ENCODE measurements at regions not wholly inside any gene's neighbourhood (a gene's known extent, or its start where the extent isn't known, plus 50 kb on each side); places are given as distances from the start of the nearest gene placed in this dataset.
A peak's percentile ranks its signal among the peaks of the same experiment; 100 is the strongest.
"Not testable (repeated sequence)": the region's sequence is repeated elsewhere in the genome, so short reads cannot be mapped to it uniquely, and the experiment has no call there.

GRCh38 chr5:96209829-96210228, 223.2 kb downstream of the PCSK1 start:
- no peaks in the 10 kb centered on the region for H3K27me3 ChIP-seq (ENCODE audit: control insufficient read depth, insufficient read depth, low read length)
- H3K4me1 ChIP-seq (ENCODE audit: control insufficient read depth, insufficient read depth, low read length) = peaks cover 7% of the 10 kb centered on the region
- no peaks in the 10 kb centered on the region for H3K9me3 ChIP-seq (ENCODE audit: control insufficient read depth, low read length)
- no peak overlapping the region for H3K4me3 ChIP-seq (ENCODE audit: low read length)
- no peak overlapping the region for H3K9ac ChIP-seq (ENCODE audit: low read length)
- no peaks in the 10 kb centered on the region for H3K36me3 ChIP-seq (ENCODE audit: control insufficient read depth, insufficient read depth, low read length)

- no peaks in the 10 kb centered on the region for H3K27me3 ChIP-seq (ENCODE audit: control insufficient read depth, insufficient read depth, low read length)
These were observed 225.6 kb downstream of the PCSK1 start for GRCh38 chr5:96207420-96207819.

GRCh38 chr5:96203761-96204160, 229.3 kb downstream of the PCSK1 start:
- Histone ChIP-seq H3K9me3 (ENCODE audit: control insufficient read depth, low read length) (no peaks in the 10 kb centered on the region), H3K4me3 (ENCODE audit: low read length) (no peak overlapping the region), H3K27me3 (ENCODE audit: control insufficient read depth, insufficient read depth, low read length) (no peaks in the 10 kb centered on the region), H3K36me3 (ENCODE audit: control insufficient read depth, insufficient read depth, low read length) (no peaks in the 10 kb centered on the region), H3K4me1 (ENCODE audit: control insufficient read depth, insufficient read depth, low read length) (peaks cover 14% of the 10 kb centered on the region), H3K9ac (ENCODE audit: low read length) (no peak overlapping the region)

More at GRCh38 chr5:96207420-96207819, 225.6 kb downstream of the PCSK1 start:
- no peaks in the 10 kb centered on the region for H3K4me1 ChIP-seq (ENCODE audit: control insufficient read depth, insufficient read depth, low read length)
- no peaks in the 10 kb centered on the region for H3K36me3 ChIP-seq (ENCODE audit: control insufficient read depth, insufficient read depth, low read length)
- no peaks in the 10 kb centered on the region for H3K9me3 ChIP-seq (ENCODE audit: control insufficient read depth, low read length)
- no peak overlapping the region for H3K9ac ChIP-seq (ENCODE audit: low read length)
- no peak overlapping the region for H3K4me3 ChIP-seq (ENCODE audit: low read length)

GRCh38 chr5:96201503-96201902, 231.5 kb downstream of the PCSK1 start:
- H3K9ac ChIP-seq (ENCODE audit: low read length) = no peak overlapping the region
- no peak overlapping the region for H3K4me3 ChIP-seq (ENCODE audit: low read length)
- H3K9me3 ChIP-seq (ENCODE audit: control insufficient read depth, low read length) = no peaks in the 10 kb centered on the region
- H3K36me3 ChIP-seq (ENCODE audit: control insufficient read depth, insufficient read depth, low read length) = no peaks in the 10 kb centered on the region
- peaks cover 23% of the 10 kb centered on the region for H3K4me1 ChIP-seq (ENCODE audit: control insufficient read depth, insufficient read depth, low read length)
- no peaks in the 10 kb centered on the region for H3K27me3 ChIP-seq (ENCODE audit: control insufficient read depth, insufficient read depth, low read length)

GRCh38 chr5:96200641-96201040, 232.4 kb downstream of the PCSK1 start:
- Histone ChIP-seq H3K36me3 (ENCODE audit: control insufficient read depth, insufficient read depth, low read length) (no peaks in the 10 kb centered on the region), H3K27me3 (ENCODE audit: control insufficient read depth, insufficient read depth, low read length) (no peaks in the 10 kb centered on the region), H3K4me3 (ENCODE audit: low read length) (no peak overlapping the region), H3K9ac (ENCODE audit: low read length) (no peak overlapping the region), H3K4me1 (ENCODE audit: control insufficient read depth, insufficient read depth, low read length) (peaks cover 23% of the 10 kb centered on the region), H3K9me3 (ENCODE audit: control insufficient read depth, low read length) (no peaks in the 10 kb centered on the region)

- Histone ChIP-seq H3K9me3 (ENCODE audit: control insufficient read depth, low read length) (no peaks in the 10 kb centered on the region), H3K4me3 (ENCODE audit: low read length) (no peak overlapping the region), H3K4me1 (ENCODE audit: control insufficient read depth, insufficient read depth, low read length) (peaks cover 23% of the 10 kb centered on the region), H3K27me3 (ENCODE audit: control insufficient read depth, insufficient read depth, low read length) (no peaks in the 10 kb centered on the region), H3K36me3 (ENCODE audit: control insufficient read depth, insufficient read depth, low read length) (no peaks in the 10 kb centered on the region), H3K9ac (ENCODE audit: low read length) (peak overlapping the region; percentile 38)
These were observed 233.3 kb downstream of the PCSK1 start for GRCh38 chr5:96199713-96200183.

- Histone ChIP-seq H3K9me3 (ENCODE audit: control insufficient read depth, low read length) (no peaks in the 10 kb centered on the region), H3K4me3 (ENCODE audit: low read length) (no peak overlapping the region), H3K36me3 (ENCODE audit: control insufficient read depth, insufficient read depth, low read length) (no peaks in the 10 kb centered on the region), H3K27me3 (ENCODE audit: control insufficient read depth, insufficient read depth, low read length) (no peaks in the 10 kb centered on the region), H3K9ac (ENCODE audit: low read length) (no peak overlapping the region), H3K4me1 (ENCODE audit: control insufficient read depth, insufficient read depth, low read length) (peaks cover 25% of the 10 kb centered on the region)
These were observed 234.5 kb downstream of the PCSK1 start for GRCh38 chr5:96198356-96199058.

GRCh38 chr5:96197767-96198166, 235.3 kb downstream of the PCSK1 start:
- not testable (repeated sequence) for H3K36me3 ChIP-seq (ENCODE audit: control insufficient read depth, insufficient read depth, low read length); H3K9ac ChIP-seq (ENCODE audit: low read length); H3K4me3 ChIP-seq (ENCODE audit: low read length); H3K27me3 ChIP-seq (ENCODE audit: control insufficient read depth, insufficient read depth, low read length); H3K9me3 ChIP-seq (ENCODE audit: control insufficient read depth, low read length)
- peaks cover 25% of the 10 kb centered on the region for H3K4me1 ChIP-seq (ENCODE audit: control insufficient read depth, insufficient read depth, low read length)

- Histone ChIP-seq H3K27me3 (ENCODE audit: control insufficient read depth, insufficient read depth, low read length) (no peaks in the 10 kb centered on the region), H3K4me3 (ENCODE audit: low read length) (no peak overlapping the region), H3K4me1 (ENCODE audit: control insufficient read depth, insufficient read depth, low read length) (peaks cover 25% of the 10 kb centered on the region), H3K9ac (ENCODE audit: low read length) (no peak overlapping the region), H3K9me3 (ENCODE audit: control insufficient read depth, low read length) (no peaks in the 10 kb centered on the region), H3K36me3 (ENCODE audit: control insufficient read depth, insufficient read depth, low read length) (no peaks in the 10 kb centered on the region)
These were observed 235.7 kb upstream of the ELL2 start for GRCh38 chr5:96197347-96197746.

- H3K9me3 ChIP-seq (ENCODE audit: control insufficient read depth, low read length) = no peaks in the 10 kb centered on the region
- no peak overlapping the region for H3K9ac ChIP-seq (ENCODE audit: low read length)
- no peaks in the 10 kb centered on the region for H3K27me3 ChIP-seq (ENCODE audit: control insufficient read depth, insufficient read depth, low read length)
- no peak overlapping the region for H3K4me3 ChIP-seq (ENCODE audit: low read length)
- H3K36me3 ChIP-seq (ENCODE audit: control insufficient read depth, insufficient read depth, low read length) = no peaks in the 10 kb centered on the region
- H3K4me1 ChIP-seq (ENCODE audit: control insufficient read depth, insufficient read depth, low read length) = peaks cover 25% of the 10 kb centered on the region
These were observed 235.2 kb upstream of the ELL2 start for GRCh38 chr5:96196890-96197289.

GRCh38 chr5:96196407-96196806, 234.8 kb upstream of the ELL2 start:
- Histone ChIP-seq H3K9me3 (ENCODE audit: control insufficient read depth, low read length) (no peaks in the 10 kb centered on the region), H3K27me3 (ENCODE audit: control insufficient read depth, insufficient read depth, low read length) (no peaks in the 10 kb centered on the region), H3K9ac (ENCODE audit: low read length) (no peak overlapping the region), H3K4me1 (ENCODE audit: control insufficient read depth, insufficient read depth, low read length) (peaks cover 25% of the 10 kb centered on the region), H3K36me3 (ENCODE audit: control insufficient read depth, insufficient read depth, low read length) (no peaks in the 10 kb centered on the region), H3K4me3 (ENCODE audit: low read length) (no peak overlapping the region)

GRCh38 chr5:96195123-96195522, 233.5 kb upstream of the ELL2 start:
- peaks cover 19% of the 10 kb centered on the region for H3K4me1 ChIP-seq (ENCODE audit: control insufficient read depth, insufficient read depth, low read length)
- no peaks in the 10 kb centered on the region for H3K9me3 ChIP-seq (ENCODE audit: control insufficient read depth, low read length)
- H3K36me3 ChIP-seq (ENCODE audit: control insufficient read depth, insufficient read depth, low read length) = no peaks in the 10 kb centered on the region
- H3K27me3 ChIP-seq (ENCODE audit: control insufficient read depth, insufficient read depth, low read length) = no peaks in the 10 kb centered on the region
- H3K4me3 ChIP-seq (ENCODE audit: low read length) = no peak overlapping the region
- H3K9ac ChIP-seq (ENCODE audit: low read length) = no peak overlapping the region

GRCh38 chr5:96194593-96194992, 232.9 kb upstream of the ELL2 start:
- Histone ChIP-seq H3K9me3 (ENCODE audit: control insufficient read depth, low read length) (no peaks in the 10 kb centered on the region), H3K9ac (ENCODE audit: low read length) (no peak overlapping the region), H3K4me1 (ENCODE audit: control insufficient read depth, insufficient read depth, low read length) (peaks cover 16% of the 10 kb centered on the region), H3K27me3 (ENCODE audit: control insufficient read depth, insufficient read depth, low read length) (no peaks in the 10 kb centered on the region), H3K36me3 (ENCODE audit: control insufficient read depth, insufficient read depth, low read length) (no peaks in the 10 kb centered on the region), H3K4me3 (ENCODE audit: low read length) (no peak overlapping the region)

Measured in mucosa of stomach (tissue), 1 donor.